T1000 (cell line): ENCODE measurements at regions not wholly inside any gene's neighbourhood (a gene's known extent, or its start where the extent isn't known, plus 50 kb on each side); places are given as distances from the start of the nearest gene placed in this dataset.

Source experiments
- DNase-seq: peaks from one replicate; lab custom pipeline; 2025; ENCODE audit warnings: mixed read lengths; lab: John Stamatoyannopoulos, UW

- DNase-seq: no peak
These were observed 229.6 kb upstream of the CDH2 start for GRCh38 chr18:28406533-28406932.

GRCh38 chr18:28404694-28405093 lies 227.8 kb upstream of the CDH2 start:
- DNase-seq: no peak

GRCh38 chr18:28399781-28400362 lies 222.9 kb upstream of the CDH2 start:
- DNase-seq: no peak

- DNase-seq: no peak
These were observed 221.5 kb upstream of the CDH2 start for GRCh38 chr18:28398471-28398870.

GRCh38 chr18:28390022-28390421 lies 213.1 kb upstream of the CDH2 start:
- DNase-seq: no peak

- DNase-seq: no peak
These were observed 205.4 kb upstream of the CDH2 start for GRCh38 chr18:28382215-28382879.

- DNase-seq: no peak
These were observed 195.3 kb upstream of the CDH2 start for GRCh38 chr18:28372186-28372585.

- DNase-seq: no peak
These were observed 189.7 kb upstream of the CDH2 start for GRCh38 chr18:28366676-28367075.

- DNase-seq: peak; percentile 0
These were observed 188.5 kb upstream of the CDH2 start for GRCh38 chr18:28365411-28365831.

- DNase-seq: no peak
These were observed 186.2 kb upstream of the CDH2 start for GRCh38 chr18:28363124-28363523.

GRCh38 chr18:28359176-28359575 lies 182.2 kb upstream of the CDH2 start:
- no peak for DNase-seq

- no peak for DNase-seq
These were observed 181.0 kb upstream of the CDH2 start for GRCh38 chr18:28357766-28358401.

GRCh38 chr18:28350821-28351220 lies 173.9 kb upstream of the CDH2 start:
- DNase-seq: no peak

GRCh38 chr18:28342231-28342630 lies 165.3 kb upstream of the CDH2 start:
- DNase-seq: no peak

- DNase-seq: no peak
These were observed 161.4 kb upstream of the CDH2 start for GRCh38 chr18:28338316-28338715.

GRCh38 chr18:28334516-28334915 lies 157.6 kb upstream of the CDH2 start:
- DNase-seq: no peak

- DNase-seq: no peak
These were observed 155.1 kb upstream of the CDH2 start for GRCh38 chr18:28332071-28332470.

GRCh38 chr18:28331551-28331950 lies 154.6 kb upstream of the CDH2 start:
- no peak for DNase-seq

GRCh38 chr18:28313602-28314001 lies 136.7 kb upstream of the CDH2 start:
- DNase-seq: no peak

GRCh38 chr18:28288784-28289183 lies 111.9 kb upstream of the CDH2 start:
- DNase-seq: no peak

GRCh38 chr18:28287146-28287545 lies 110.2 kb upstream of the CDH2 start:
- DNase-seq: no peak

- DNase-seq: no peak
These were observed 107.2 kb upstream of the CDH2 start for GRCh38 chr18:28284132-28284531.

- no peak for DNase-seq
These were observed 104.5 kb upstream of the CDH2 start for GRCh38 chr18:28281400-28281799.

GRCh38 chr18:28269750-28270149 lies 92.8 kb upstream of the CDH2 start:
- no peak for DNase-seq
